Gastroesophageal sphincter (tissue), 4 donors: ENCODE measurements at regions not wholly inside any gene's neighbourhood (a gene's known extent, or its start where the extent isn't known, plus 50 kb on each side); places are given as distances from the start of the nearest gene placed in this dataset.

Experiments
- ATAC-seq: fragments of 150-250 bp; one replicate; pipeline ENCODE4 v1.9.1; 2016; ENCODE audit warnings: mild to moderate bottlenecking, moderate library complexity
- H3K27ac ChIP-seq, 4 donors: fragments of 200-600 bp; sonication (generic) in 3 of 4; 1 replicate in 3 of 4; 2 replicates in 1 of 4; pipeline ENCODE4 v1.5.1; 2016 to 2019
- H3K27me3 ChIP-seq: fragments of 200-600 bp; sonication (generic); one replicate; pipeline ENCODE4 v1.5.1; 2019
- H3K36me3 ChIP-seq, 2 donors: fragments of 200-600 bp; sonication (generic); one replicate each; pipeline ENCODE4 v1.5.1; 2019; ENCODE audit warnings: control low read depth in 1 of 2
- H3K4me1 ChIP-seq, 3 donors: fragments of 200-600 bp; sonication (generic); 1 replicate in 2 of 3; 2 replicates in 1 of 3; pipeline ENCODE4 v1.5.1; 2016 to 2019; ENCODE audit warnings: control low read depth in 2 of 3
- H3K4me3 ChIP-seq, 2 donors: fragments of 200-600 bp; sonication (generic); one replicate each; pipeline ENCODE4 v1.5.1; 2019; ENCODE audit warnings: mild to moderate bottlenecking in 1 of 2, moderate library complexity in 1 of 2
- H3K9me3 ChIP-seq, 3 donors: fragments of 200-600 bp; sonication (generic); one replicate each; pipeline ENCODE4 v1.5.1; 2017 to 2019; ENCODE audit warnings: control low read depth in 2 of 3
- CTCF ChIP-seq, 4 experiments: fragments of 200-600 bp in 2 of 4; fragments of 450-650 bp in 2 of 4; sonication (generic) in 1 of 4; IDR thresholded peaks; one replicate each; pipeline ENCODE4 v1.5.1; 2017 to 2019; ENCODE audit warnings: antibody characterized with exemption in 4 of 4, mild to moderate bottlenecking in 2 of 4, moderate library complexity in 2 of 4
- EP300 ChIP-seq: sonication (generic); formaldehyde crosslinking; IDR thresholded peaks from one replicate; pipeline ENCODE4 v1.6.1; 2017; ENCODE audit warnings: antibody characterized with exemption, mild to moderate bottlenecking
- POLR2A ChIP-seq, 2 donors: fragments of 450-650 bp; IDR thresholded peaks; one replicate each; pipeline ENCODE4 v1.6.1; 2017; ENCODE audit warnings: antibody characterized with exemption in 2 of 2, mild to moderate bottlenecking in 2 of 2, moderate library complexity in 1 of 2
- POLR2AphosphoS5 ChIP-seq: sonication (generic); formaldehyde crosslinking; IDR thresholded peaks from one replicate; pipeline ENCODE4 v1.6.1; 2017; ENCODE audit warnings: antibody characterized with exemption
- WGBS, 2 donors: methylation state at CpG; one replicate each; pipeline ENCODE4 v1.1.5; 2018; ENCODE audit warnings: low coverage in 1 of 2; 5-methylcytosine and 5-hydroxymethylcytosine counted together

DNA sequence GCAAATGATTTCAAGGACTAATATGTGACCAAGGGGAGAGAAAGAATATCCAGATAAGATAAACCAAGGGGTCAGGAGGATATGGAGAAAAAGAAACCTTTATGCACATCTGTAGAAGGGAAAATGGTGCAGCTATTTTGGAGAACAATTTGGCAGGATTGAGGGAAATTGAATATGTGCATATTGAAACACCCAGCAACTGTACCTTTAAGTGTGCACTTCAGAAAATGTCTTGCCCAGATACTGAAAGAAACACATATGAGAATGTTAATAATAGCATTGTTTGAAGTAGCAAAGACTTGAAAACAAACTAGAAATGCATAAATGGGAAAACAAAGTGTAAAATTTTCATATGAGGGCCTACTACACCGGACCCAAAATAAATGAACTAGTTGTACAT, 599.6 kb downstream of the PSAT1 start:
- TF ChIP-seq CTCF (IDR thresholded peaks at IDR 0.05) (no peak), POLR2AphosphoS5 (no peak), POLR2A (IDR thresholded peaks at IDR 0.05) (no peak), EP300 (no peak)
- Histone ChIP-seq H3K36me3 (no peaks in the 10 kb centered on the region), H3K27me3 (no peaks in the 10 kb centered on the region), H3K4me3 (no peak overlapping the region), H3K9me3 (no peaks in the 10 kb centered on the region), H3K4me1 (no peaks in the 10 kb centered on the region), H3K27ac (no peak overlapping the region)
- ATAC-seq: no peak
- 80 to 86% methylated on average over 1 of the region's 1 CpG for WGBS, 2 donors

DNA sequence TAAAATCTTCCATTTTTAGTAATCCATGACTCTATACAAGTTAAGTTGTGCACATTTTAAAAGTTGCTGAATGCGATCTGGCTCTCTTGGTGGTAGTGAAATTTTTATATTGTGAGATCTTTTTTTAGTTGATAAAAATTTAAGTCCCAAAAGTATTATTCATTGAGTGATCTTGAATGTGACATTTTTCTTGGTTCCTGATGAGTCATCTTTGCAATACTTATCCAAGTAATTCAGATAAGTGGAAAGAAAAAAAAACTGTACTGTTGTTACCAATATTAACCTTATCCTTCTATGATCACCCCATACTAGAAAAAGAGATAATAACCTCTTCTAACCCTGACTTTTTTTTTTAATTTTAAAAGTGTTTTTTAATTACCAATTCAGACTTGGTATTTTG, 601.3 kb downstream of the PSAT1 start:
- WGBS, 2 donors: 64 to 67% methylated on average over 1 of the region's 1 CpG
- ATAC-seq: no peak
- Histone ChIP-seq H3K9me3 (no peaks in the 10 kb centered on the region), H3K27me3 (no peaks in the 10 kb centered on the region), H3K36me3 (no peaks in the 10 kb centered on the region), H3K27ac (no peak overlapping the region), H3K4me3 (no peak overlapping the region), H3K4me1 (no peaks in the 10 kb centered on the region)
- TF ChIP-seq POLR2A (IDR thresholded peaks at IDR 0.05) (no peak), EP300 (no peak), CTCF (IDR thresholded peaks at IDR 0.05) (no peak), POLR2AphosphoS5 (no peak)

DNA sequence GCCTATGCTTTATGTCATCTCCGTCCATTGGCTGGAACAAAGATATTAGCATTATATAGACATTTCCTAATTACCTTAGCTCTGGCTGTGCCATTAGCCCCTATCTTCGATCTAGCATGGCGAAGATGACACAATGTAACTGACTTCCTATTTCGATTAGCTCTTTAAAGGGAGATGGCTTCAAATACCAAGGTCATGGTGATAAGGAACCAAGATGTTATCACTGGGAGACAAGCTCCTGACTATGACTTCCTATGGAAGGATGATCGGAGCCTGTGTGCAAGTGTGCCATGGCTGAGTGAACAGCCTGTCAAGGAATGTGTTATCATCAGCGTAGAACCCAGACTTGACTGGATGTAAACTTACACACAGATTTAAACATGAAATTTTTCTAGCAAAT, 602.1 kb downstream of the PSAT1 start:
- Histone ChIP-seq H3K4me3 (no peak overlapping the region), H3K36me3 (no peaks in the 10 kb centered on the region), H3K27ac (no peak overlapping the region), H3K27me3 (no peaks in the 10 kb centered on the region), H3K4me1 (no peaks in the 10 kb centered on the region), H3K9me3 (no peaks in the 10 kb centered on the region)
- TF ChIP-seq EP300 (no peak), CTCF (IDR thresholded peaks at IDR 0.05) (no peak)
- no peak for ATAC-seq
- 86 to 96% methylated on average over 5 to 6 of the region's 6 CpGs for WGBS, 2 donors

GRCh38 chr9:78900500-78900899, 603.6 kb downstream of the PSAT1 start:
- Histone ChIP-seq H3K36me3 (no peaks in the 10 kb centered on the region), H3K4me3 (no peak overlapping the region), H3K9me3 (no peaks in the 10 kb centered on the region), H3K27me3 (no peaks in the 10 kb centered on the region), H3K27ac (no peak overlapping the region), H3K4me1 (no peaks in the 10 kb centered on the region)
- WGBS, 2 donors: 54 to 61% methylated on average over 1 of the region's 1 CpG
- ATAC-seq: no peak
- TF ChIP-seq EP300: no peak
- TF ChIP-seq CTCF (IDR thresholded peaks at IDR 0.05): no peak
- no peak for TF ChIP-seq POLR2A (IDR thresholded peaks at IDR 0.05)
- no peak for TF ChIP-seq POLR2AphosphoS5

DNA sequence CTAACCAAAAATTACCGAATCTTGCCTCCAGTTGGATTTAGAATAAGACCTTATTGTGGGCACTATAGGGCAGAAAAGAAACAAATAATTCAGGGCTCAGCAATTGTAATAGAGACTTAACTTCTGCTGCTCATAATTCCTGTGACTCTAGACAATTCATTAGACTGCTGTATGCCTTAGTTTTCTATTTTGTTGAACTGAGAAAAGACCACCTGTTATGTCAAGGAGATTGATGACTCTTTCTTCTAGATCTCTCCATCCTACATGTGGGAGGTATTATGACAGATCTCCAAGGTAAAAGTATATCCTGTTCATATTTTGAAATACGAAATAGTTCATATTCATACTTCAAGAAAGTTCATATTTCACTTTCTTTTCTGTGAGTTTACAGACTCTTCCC, 605.1 kb downstream of the PSAT1 start:
- 63 to 88% methylated on average over 2 of the region's 2 CpGs for WGBS, 2 donors
- Histone ChIP-seq H3K27ac (no peak overlapping the region), H3K27me3 (no peaks in the 10 kb centered on the region), H3K36me3 (no peaks in the 10 kb centered on the region), H3K4me3 (no peak overlapping the region), H3K4me1 (no peaks in the 10 kb centered on the region), H3K9me3 (no peaks in the 10 kb centered on the region)
- no peak for ATAC-seq
- TF ChIP-seq POLR2AphosphoS5: no peak
- no peak for TF ChIP-seq POLR2A (IDR thresholded peaks at IDR 0.05)
- no peak for TF ChIP-seq CTCF (IDR thresholded peaks at IDR 0.05)
